Dermis microvascular lymphatic vessel endothelial cell (primary cell): ENCODE measurements at regions not wholly inside any gene's neighbourhood (a gene's known extent, or its start where the extent isn't known, plus 50 kb on each side); places are given as distances from the start of the nearest gene placed in this dataset.

ENCODE experiments used
- DNase-seq, 2 donors: peaks; one replicate each; pipeline versions ENCODE4 v3.0.0 to v3.0.0-alpha.2; 2010; ENCODE audit warnings: low read depth in 2 of 2

DNA sequence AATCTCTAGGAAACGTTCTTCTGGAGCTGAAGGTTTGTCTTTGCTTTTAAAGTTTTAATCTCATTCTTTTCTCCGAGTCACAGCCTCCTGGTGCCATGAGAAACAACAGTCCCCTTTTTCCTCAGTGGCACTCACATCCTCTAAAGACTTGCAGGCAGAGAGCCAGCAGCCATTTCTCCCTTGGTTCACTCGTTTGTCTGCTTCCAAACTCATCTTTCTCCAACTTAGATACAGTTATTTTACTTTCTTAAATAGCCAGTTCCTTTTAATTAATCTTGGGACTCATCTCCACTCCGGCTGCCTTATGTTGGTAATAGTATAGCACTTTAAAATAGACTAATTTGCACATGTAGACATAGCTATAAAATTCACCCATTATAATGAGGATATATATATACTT is 555.2 kb downstream of the FGF9 start:
- no peak for DNase-seq

GRCh38 chr13:22227895-22228294 is 557.0 kb downstream of the FGF9 start:
- no peak for DNase-seq

DNA sequence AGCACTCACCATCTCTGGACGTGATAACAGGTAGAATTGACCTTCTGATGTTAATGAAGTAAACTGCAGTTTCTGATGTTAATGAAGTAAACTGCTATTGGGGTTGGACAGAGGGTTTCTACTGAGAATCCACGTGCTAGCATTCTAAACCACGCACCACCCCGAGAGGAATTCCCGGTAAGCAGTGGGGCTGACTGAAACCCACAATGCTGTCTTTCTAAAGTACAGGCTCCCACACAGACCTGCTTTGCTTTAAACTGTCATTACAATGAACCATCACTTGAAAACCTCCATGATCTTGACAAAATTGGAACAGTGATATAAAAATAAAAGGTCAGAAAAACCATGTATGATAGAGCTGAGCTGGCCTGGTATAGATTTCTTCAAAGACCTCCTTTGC is 559.0 kb downstream of the FGF9 start:
- DNase-seq = no peak

DNA sequence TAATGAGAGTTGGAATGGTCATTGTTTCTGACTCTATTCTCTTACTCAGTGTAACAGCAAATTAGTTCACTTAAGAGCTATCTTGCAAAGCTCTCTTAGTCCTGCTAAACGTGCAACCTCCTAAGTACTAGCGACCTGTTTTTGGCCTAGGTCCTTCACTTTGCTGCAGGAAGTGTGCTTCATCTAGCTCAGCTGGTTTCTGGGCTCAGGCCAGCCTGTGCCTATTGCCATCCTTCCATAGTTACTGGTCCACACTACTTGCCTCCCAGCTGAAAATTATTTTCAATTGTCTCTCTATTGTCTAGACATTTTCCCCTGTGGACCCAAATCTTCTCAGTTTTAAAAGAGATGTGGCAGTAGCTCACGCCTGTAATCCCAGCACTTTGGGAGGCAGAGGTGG is 561.3 kb downstream of the FGF9 start:
- no peak for DNase-seq

DNA sequence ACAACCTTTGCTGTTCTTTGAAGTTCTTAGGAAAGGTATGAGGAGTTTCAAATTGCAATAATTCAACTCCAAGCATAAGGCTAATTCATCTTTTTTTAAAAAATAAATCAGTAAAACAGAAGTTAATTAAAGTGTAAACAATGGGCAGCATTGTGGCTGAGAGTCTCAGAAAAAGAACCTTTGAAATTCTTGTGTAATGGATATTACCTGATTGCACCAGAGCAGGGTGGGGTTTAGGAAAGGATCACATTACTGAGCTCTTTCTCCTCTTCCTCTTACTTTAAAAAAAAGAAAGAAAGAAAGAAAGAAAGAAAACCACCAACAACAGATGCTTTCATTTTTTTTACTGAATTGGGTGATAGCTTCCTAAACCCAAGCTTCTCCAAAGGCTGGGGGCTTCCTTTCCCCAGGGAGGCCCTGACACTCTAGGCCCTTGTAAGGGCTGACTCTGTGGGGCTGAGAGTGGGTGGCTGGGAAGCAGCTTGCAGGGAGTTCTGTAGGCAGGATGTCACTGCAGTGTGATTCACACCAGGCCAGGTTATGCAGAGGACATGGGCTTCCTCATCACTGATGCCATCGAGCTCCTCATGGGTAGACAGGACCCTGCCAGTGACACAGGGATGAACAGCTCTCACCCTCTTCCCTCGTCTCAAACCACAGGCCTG is 564.5 kb downstream of the FGF9 start:
- DNase-seq = no peak

GRCh38 chr13:22235950-22236290 is 565.0 kb downstream of the FGF9 start:
- DNase-seq = no peak

DNA sequence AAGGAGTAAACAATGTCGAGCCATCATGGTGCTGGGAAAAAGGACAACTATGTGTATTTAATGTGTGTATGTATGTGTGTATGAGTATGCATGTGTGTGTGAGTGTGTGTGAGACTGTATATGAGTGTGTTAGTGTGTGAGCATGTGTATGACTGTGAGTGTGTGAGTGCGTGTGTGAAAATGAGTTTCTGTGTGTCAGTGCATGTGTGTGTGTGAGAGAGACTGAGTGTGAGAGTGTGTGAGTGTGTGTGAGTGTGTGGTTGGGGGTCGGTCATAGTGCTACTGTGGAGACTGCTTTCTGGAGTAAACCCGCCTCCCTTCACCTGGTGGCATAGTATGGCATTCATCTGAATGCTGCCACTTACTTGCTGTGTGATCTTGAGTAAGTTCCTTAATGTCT is 567.4 kb downstream of the FGF9 start:
- DNase-seq = no peak

- no peak for DNase-seq
Measured at GRCh38 chr13:22240716-22241115, 569.8 kb downstream of the FGF9 start.

- no peak for DNase-seq
Measured at GRCh38 chr13:22243469-22244163, 572.7 kb downstream of the FGF9 start.

DNA sequence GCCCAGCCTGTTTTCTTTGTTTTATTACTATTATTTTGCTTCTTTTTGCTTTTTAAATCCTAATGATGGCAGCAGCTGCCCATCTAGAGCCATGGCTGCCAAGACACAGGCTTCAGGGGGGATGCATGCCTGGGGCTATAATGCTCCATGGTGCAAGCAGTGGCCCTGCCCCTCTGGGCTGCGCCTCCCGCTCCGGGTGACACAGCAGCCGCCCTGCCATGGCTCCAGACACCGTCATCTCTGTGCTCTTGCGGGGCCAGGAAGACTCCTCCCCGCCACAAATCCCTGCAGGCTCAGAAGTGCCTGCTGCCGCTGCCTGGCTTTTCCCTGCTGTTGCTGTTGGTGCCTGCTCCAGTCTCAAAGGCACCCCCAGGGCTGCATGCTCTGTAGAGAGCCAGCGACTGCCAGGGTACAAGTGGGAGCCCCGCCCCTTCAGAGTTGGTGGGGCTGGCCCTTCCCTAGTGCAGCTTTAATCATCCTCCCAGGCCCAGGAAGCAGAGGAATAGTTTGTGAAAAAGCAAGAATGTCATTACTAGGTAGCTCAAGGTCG is 581.5 kb downstream of the FGF9 start:
- DNase-seq = no peak

GRCh38 chr13:22253107-22253506 is 582.2 kb downstream of the FGF9 start:
- no peak for DNase-seq

DNA sequence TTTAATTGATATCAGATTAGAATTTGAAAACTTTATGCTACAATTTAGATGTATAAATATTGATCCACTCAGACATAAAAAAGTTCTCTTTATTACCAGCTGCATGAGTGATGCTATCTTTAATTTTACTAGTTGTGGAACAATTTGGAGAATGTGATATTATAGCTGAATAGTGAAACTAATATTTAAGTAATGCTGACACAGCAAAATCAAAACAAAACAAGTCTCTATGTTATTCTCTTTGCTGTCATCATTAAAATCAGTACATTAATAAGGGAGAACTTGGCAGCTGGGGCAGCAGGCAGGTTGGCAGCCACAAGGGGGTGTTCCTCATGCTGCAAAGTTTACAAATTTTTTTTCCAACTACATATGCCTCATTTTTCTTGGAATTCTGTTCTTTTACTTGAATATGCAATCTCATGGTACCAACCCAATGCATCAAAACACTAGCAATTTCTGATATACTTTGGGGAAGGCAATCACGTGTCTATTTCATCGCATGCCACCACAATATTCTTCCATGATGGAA is 585.3 kb downstream of the FGF9 start:
- no peak for DNase-seq

DNA sequence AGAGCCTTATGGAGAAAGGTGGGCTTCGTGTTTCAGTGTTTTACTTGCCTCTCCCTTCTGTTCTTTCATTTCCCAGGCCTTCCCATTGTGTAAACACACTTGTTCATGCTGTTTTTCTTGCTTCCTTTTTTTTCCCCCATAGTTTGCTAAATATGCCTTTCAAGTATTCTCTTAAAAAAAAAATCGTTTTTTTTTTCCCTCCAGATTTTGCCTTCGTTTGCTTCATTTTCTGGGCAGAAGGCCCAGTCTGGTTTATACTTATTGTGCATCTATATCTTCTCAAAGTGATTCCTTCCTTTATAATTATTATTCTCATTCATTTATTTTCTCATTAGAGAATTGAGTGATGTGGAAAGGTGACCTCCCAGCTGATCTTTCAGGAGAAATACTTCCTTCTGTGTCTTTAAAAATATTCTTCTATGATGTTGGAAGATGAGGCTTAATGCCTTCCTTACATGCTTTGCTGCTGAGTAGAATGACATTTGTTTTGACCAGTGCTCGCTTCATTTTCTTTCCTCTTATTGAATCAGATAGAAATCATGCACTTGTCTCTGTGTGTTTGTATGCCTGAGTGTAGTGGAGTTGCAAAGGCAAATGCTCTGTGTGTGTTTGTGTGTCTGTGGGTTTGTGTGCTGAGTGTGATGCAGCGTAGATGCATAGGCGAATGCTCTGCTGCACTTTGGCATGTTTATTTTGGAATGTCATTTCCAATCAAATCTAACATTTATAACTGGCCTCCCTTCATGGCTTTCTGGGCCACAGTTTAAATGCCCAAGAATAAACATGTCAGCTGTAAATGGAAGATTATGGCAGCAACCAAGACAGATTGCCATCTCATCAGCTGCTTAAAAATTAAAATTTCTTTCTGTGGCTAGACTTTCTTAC is 591.4 kb downstream of the FGF9 start:
- no peak for DNase-seq

GRCh38 chr13:22263185-22263584 is 592.3 kb downstream of the FGF9 start:
- DNase-seq = no peak

- no peak for DNase-seq
Measured at GRCh38 chr13:22265563-22265962, 594.7 kb downstream of the FGF9 start.

DNA sequence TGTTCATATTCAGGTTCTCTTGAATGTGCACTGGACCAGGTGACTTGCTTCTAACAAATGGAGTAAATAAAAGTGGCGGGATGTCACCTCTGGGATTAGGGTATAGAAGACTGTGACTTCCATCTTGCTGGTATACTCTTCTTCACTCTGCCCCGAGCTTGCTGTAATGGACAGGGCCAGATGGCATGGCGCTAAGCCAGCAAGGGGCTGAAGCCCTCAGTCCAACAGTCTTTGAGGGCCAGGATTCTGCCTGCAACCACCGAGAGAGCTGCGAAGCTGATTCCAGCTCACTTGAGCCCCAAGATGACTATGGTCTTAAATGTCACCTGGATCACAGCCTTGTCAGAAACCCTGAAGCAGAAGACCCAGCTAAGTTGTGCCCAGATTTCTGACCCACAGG is 600.0 kb downstream of the FGF9 start:
- no peak for DNase-seq

DNA sequence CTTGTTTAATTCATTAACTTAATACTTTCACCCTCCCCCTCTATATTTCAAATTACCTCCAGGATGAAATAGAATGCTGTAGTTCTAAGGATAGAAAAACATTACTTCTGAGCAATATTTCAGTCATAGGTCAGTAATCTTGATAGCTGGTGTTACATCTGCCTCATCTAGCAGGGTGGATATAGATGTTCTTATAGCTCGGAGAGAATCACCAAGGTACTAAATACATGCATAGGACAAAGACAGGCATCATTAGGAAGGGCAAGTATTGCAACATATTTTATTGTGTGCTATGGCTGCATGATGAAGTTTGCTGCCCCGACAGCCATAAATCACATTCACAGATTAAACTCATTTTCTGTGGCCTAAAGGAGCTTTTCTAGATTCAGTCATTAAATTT is 601.0 kb downstream of the FGF9 start:
- no peak for DNase-seq

DNA sequence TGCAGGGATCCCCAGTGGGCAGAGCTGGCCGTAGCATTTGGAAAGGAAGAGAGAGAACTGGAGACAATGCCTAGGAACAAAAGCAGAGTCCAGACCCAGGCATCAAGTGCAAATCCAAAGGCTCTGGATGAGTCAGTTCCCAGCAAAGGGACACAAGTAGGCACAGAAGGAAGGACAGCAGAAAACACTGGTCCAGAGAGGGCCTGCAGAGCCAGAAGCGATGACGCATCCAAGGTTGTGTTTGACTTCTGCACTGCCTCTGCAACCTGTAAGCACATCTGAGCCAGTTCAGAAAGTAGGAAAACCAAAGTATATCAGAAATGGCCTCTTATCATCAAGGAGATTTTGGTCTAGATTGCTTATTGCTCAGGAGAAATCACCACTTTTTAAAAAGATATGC is 604.5 kb downstream of the FGF9 start:
- no peak for DNase-seq

GRCh38 chr13:22276616-22277015 is 605.7 kb downstream of the FGF9 start:
- no peak for DNase-seq

- DNase-seq = no peak
Measured at GRCh38 chr13:22278336-22278929, 607.6 kb downstream of the FGF9 start.

- no peak for DNase-seq
Measured at GRCh38 chr13:22285867-22286266, 615.0 kb downstream of the FGF9 start.

- no peak for DNase-seq
Measured at GRCh38 chr13:22286338-22286737, 615.5 kb downstream of the FGF9 start.
